H9 (cell line): ENCODE measurements at regions not wholly inside any gene's neighbourhood (a gene's known extent, or its start where the extent isn't known, plus 50 kb on each side); places are given as distances from the start of the nearest gene placed in this dataset.

ENCODE experiments used
- DNase-seq: peaks from one replicate; pipeline ENCODE4 v3.0.0-alpha.2; 2017
- H2AFZ ChIP-seq: one replicate; pipeline ENCODE4 v1.6.1; 2013; ENCODE audit warnings: mild to moderate bottlenecking, low read length, control low read depth, moderate library complexity
- H2AK5ac ChIP-seq: 2 replicates; pipeline ENCODE4 v1.6.1; 2013; ENCODE audit warnings: low read length, control low read depth, mixed read lengths; ENCODE audit not compliant: insufficient read length
- H2BK120ac ChIP-seq: one replicate; pipeline ENCODE4 v1.6.1; 2013; ENCODE audit warnings: low read depth, mild to moderate bottlenecking, low read length, control low read depth, inconsistent platforms; ENCODE audit not compliant: poor library complexity, severe bottlenecking
- H2BK12ac ChIP-seq: 2 replicates; pipeline ENCODE4 v1.6.1; 2013; ENCODE audit warnings: low read length, control low read depth, mixed read lengths, low read depth; ENCODE audit not compliant: insufficient read length
- H2BK15ac ChIP-seq: 2 replicates; pipeline ENCODE4 v1.6.1; 2013; ENCODE audit warnings: low read depth, low read length, control low read depth
- H2BK20ac ChIP-seq: one replicate; pipeline ENCODE4 v1.6.1; 2013; ENCODE audit warnings: low read depth, mild to moderate bottlenecking, low read length, control low read depth, inconsistent platforms; ENCODE audit not compliant: poor library complexity, severe bottlenecking
- H2BK5ac ChIP-seq: 2 replicates; pipeline ENCODE4 v1.6.1; 2013; ENCODE audit warnings: low read length, control low read depth, mixed read lengths; ENCODE audit not compliant: insufficient read length
- H3K14ac ChIP-seq: 2 replicates; pipeline ENCODE4 v1.6.1; 2013; ENCODE audit warnings: low read length, control low read depth; ENCODE audit not compliant: insufficient read depth
- H3K18ac ChIP-seq: 2 replicates; pipeline ENCODE4 v1.6.1; 2013; ENCODE audit warnings: low read depth, mild to moderate bottlenecking, mixed read lengths, low read length, control low read depth; ENCODE audit not compliant: insufficient read length
- H3K23ac ChIP-seq: 2 replicates; pipeline ENCODE4 v1.6.1; 2013; ENCODE audit warnings: low read length, control low read depth, mixed read lengths, low read depth; ENCODE audit not compliant: insufficient read length
- H3K23me2 ChIP-seq: 2 replicates; pipeline ENCODE4 v1.6.1; 2013; ENCODE audit warnings: low read depth, mild to moderate bottlenecking, mixed read lengths, low read length, control low read depth; ENCODE audit not compliant: insufficient read length, poor library complexity, severe bottlenecking
- H3K27ac ChIP-seq: 2 replicates; pipeline ENCODE4 v1.5.1; 2013; ENCODE audit warnings: low read length, control low read depth, mixed read lengths, low read depth; ENCODE audit not compliant: insufficient read length
- H3K27me3 ChIP-seq: 2 replicates; pipeline ENCODE4 v1.6.1; 2013; ENCODE audit warnings: low read length, control low read depth, inconsistent platforms; ENCODE audit not compliant: insufficient read depth
- H3K4ac ChIP-seq: 2 replicates; pipeline ENCODE4 v1.6.1; 2013; ENCODE audit warnings: low read depth, mild to moderate bottlenecking, control low read depth, inconsistent platforms, low read length, moderate library complexity
- H3K4me1 ChIP-seq: 2 replicates; pipeline ENCODE4 v1.6.1; 2013; ENCODE audit warnings: low read length, control low read depth, inconsistent platforms; ENCODE audit not compliant: insufficient read depth
- H3K4me2 ChIP-seq: 2 replicates; pipeline ENCODE4 v1.6.1; 2013; ENCODE audit warnings: low read length, control low read depth, mixed read lengths; ENCODE audit not compliant: insufficient read length, insufficient read depth
- H3K56ac ChIP-seq: 2 replicates; pipeline ENCODE4 v1.6.1; 2013; ENCODE audit warnings: low read depth, mild to moderate bottlenecking, mixed read lengths, low read length, control low read depth; ENCODE audit not compliant: insufficient read length
- H3K79me1 ChIP-seq: 2 replicates; pipeline ENCODE4 v1.6.1; 2013; ENCODE audit warnings: low read depth, mild to moderate bottlenecking, moderate library complexity, low read length, control low read depth, inconsistent platforms; ENCODE audit not compliant: insufficient read depth, poor library complexity, severe bottlenecking
- H3K79me2 ChIP-seq: 2 replicates; pipeline ENCODE4 v1.6.1; 2013; ENCODE audit warnings: low read length, control low read depth, inconsistent platforms; ENCODE audit not compliant: insufficient read depth
- H3K9ac ChIP-seq: 2 replicates; pipeline ENCODE4 v1.6.1; 2013; ENCODE audit warnings: low read length, control low read depth, mixed read lengths; ENCODE audit not compliant: insufficient read length; ENCODE audit errors: extremely low read depth
- H3K9me3 ChIP-seq: one replicate; pipeline ENCODE4 v1.6.1; 2013; ENCODE audit warnings: low read depth, low read length, inconsistent platforms; ENCODE audit not compliant: control insufficient read depth
- H3T11ph ChIP-seq: one replicate; pipeline ENCODE4 v1.6.1; 2013; ENCODE audit warnings: mild to moderate bottlenecking, low read length, control low read depth, inconsistent platforms
- H4K20me1 ChIP-seq: one replicate; pipeline ENCODE4 v1.6.1; 2013; ENCODE audit not compliant: control insufficient read depth, insufficient read length, insufficient read depth
- H4K5ac ChIP-seq: 2 replicates; pipeline ENCODE4 v1.6.1; 2013; ENCODE audit warnings: low read depth, mild to moderate bottlenecking, mixed read lengths, low read length, control low read depth; ENCODE audit not compliant: insufficient read length
- H4K8ac ChIP-seq: replicated peaks from 2 replicates; pipeline ENCODE4 v1.6.1; 2013; ENCODE audit warnings: low read length, control low read depth, mixed read lengths, low read depth; ENCODE audit not compliant: insufficient read length
- H4K91ac ChIP-seq: 2 replicates; pipeline ENCODE4 v1.6.1; 2013; ENCODE audit warnings: low read depth, mild to moderate bottlenecking, moderate library complexity, mixed read lengths, low read length, control low read depth; ENCODE audit not compliant: insufficient read length
- H3K27ac Mint-ChIP-seq, 3 experiments: 2 replicates in 2 of 3; 3 replicates in 1 of 3; pipeline ENCODE4 v1.8.0; 2020 to 2021; ENCODE audit warnings: mixed read lengths in 3 of 3, mild to moderate bottlenecking in 1 of 3, moderate library complexity in 1 of 3
- H3K27me3 Mint-ChIP-seq: 2 replicates; pipeline ENCODE4 v1.8.0; 2021; ENCODE audit warnings: low read depth, mild to moderate bottlenecking, moderate library complexity, mixed read lengths
- H3K36me3 Mint-ChIP-seq, 3 experiments: 2 replicates in 2 of 3; 3 replicates in 1 of 3; pipeline ENCODE4 v1.8.0; 2020 to 2021; ENCODE audit warnings: low read depth in 3 of 3, mixed read lengths in 3 of 3; ENCODE audit not compliant: insufficient read depth in 1 of 3
- H3K4me1 Mint-ChIP-seq, 2 experiments: 2 replicates each; pipeline ENCODE4 v1.8.0; 2020; ENCODE audit warnings: mixed read lengths in 2 of 2
- H3K4me3 Mint-ChIP-seq, 2 experiments: 2 replicates in 1 of 2; 3 replicates in 1 of 2; pipeline ENCODE4 v1.8.0; 2020 to 2021; ENCODE audit warnings: mild to moderate bottlenecking in 2 of 2, mixed read lengths in 2 of 2, moderate library complexity in 1 of 2
- H3K9me3 Mint-ChIP-seq, 2 experiments: 2 replicates in 1 of 2; 3 replicates in 1 of 2; pipeline ENCODE4 v1.8.0; 2020; ENCODE audit warnings: mild to moderate bottlenecking in 2 of 2, mixed read lengths in 2 of 2, moderate library complexity in 1 of 2
- WGBS: extraction: QIAGEN DNeasy Blood & Tissue Kit; methylation state at CpG from one replicate; pipeline ENCODE4 v1.1.7; 2013; ENCODE audit warnings: missing lambda C conversion rate, low lambda C conversion rate, mixed read lengths; ENCODE audit not compliant: insufficient read length; ENCODE audit errors: extremely low coverage; 5-methylcytosine and 5-hydroxymethylcytosine counted together
- TF ChIP-seq, protein P1 (sequence below): fragments of 200-600 bp; sonication (generic); conservative IDR thresholded peaks from 3 replicates; pipeline ENCODE4 v1.8.0; 2021; ENCODE audit warnings: antibody characterized with exemption, mild to moderate bottlenecking

DNA sequence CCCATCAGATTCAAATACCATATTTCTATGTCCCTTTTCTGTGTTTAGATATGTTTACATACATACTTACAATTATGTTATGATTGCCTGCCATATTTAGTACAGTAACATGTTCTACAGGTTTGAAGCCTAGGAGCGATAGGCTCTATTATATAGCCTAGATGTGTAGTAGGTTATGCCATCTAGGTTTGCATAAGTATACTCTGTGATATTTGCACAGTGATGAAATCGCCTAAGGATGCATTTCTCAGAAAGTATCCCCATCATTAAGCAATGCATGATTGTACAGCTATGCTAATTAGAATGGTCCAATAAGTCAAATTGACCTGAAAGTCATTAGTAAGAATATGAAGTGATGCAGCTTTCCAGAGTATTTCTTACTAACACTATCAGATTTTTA is 1171.7 kb upstream of the LRRTM3 start:
- Mint-ChIP-seq H3K27ac (no peak overlapping the region), H3K4me3 (no peak overlapping the region), H3K4me1 (no peaks in the 10 kb centered on the region), H3K36me3 (no peaks in the 10 kb centered on the region), H3K27me3 (no peaks in the 10 kb centered on the region), H3K9me3 (no peaks in the 10 kb centered on the region)
- H3K4me1 ChIP-seq, result no peaks in the 10 kb centered on the region
- no peak overlapping the region for H4K5ac ChIP-seq
- no peaks in the 10 kb centered on the region for H3K79me2 ChIP-seq
- no peak overlapping the region for H3K56ac ChIP-seq
- H2BK120ac ChIP-seq, result no peak overlapping the region
- no peak overlapping the region for H2AFZ ChIP-seq
- no peak overlapping the region for H2BK5ac ChIP-seq
- no peak overlapping the region for H3K9ac ChIP-seq
- no peak overlapping the region for H4K91ac ChIP-seq
- H3K4ac ChIP-seq, result no peak overlapping the region
- no peak overlapping the region for H3K18ac ChIP-seq
- no CpG with 5 or more reads among the region's 2 CpGs for WGBS
- no peak overlapping the region for H3K14ac ChIP-seq
- H3K23ac ChIP-seq, result no peak overlapping the region
- H2BK12ac ChIP-seq, result no peak overlapping the region
- H4K8ac ChIP-seq, result no peak overlapping the region
- no peaks in the 10 kb centered on the region for H3K79me1 ChIP-seq
- H3K9me3 ChIP-seq, result no peaks in the 10 kb centered on the region
- no peak overlapping the region for H3T11ph ChIP-seq
- H2AK5ac ChIP-seq, result no peak overlapping the region
- TF ChIP-seq, protein P1, sequence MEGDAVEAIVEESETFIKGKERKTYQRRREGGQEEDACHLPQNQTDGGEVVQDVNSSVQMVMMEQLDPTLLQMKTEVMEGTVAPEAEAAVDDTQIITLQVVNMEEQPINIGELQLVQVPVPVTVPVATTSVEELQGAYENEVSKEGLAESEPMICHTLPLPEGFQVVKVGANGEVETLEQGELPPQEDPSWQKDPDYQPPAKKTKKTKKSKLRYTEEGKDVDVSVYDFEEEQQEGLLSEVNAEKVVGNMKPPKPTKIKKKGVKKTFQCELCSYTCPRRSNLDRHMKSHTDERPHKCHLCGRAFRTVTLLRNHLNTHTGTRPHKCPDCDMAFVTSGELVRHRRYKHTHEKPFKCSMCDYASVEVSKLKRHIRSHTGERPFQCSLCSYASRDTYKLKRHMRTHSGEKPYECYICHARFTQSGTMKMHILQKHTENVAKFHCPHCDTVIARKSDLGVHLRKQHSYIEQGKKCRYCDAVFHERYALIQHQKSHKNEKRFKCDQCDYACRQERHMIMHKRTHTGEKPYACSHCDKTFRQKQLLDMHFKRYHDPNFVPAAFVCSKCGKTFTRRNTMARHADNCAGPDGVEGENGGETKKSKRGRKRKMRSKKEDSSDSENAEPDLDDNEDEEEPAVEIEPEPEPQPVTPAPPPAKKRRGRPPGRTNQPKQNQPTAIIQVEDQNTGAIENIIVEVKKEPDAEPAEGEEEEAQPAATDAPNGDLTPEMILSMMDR, result no peak
- H3K4me2 ChIP-seq, result no peak overlapping the region
- DNase-seq, result no peak
- no peak overlapping the region for H2BK20ac ChIP-seq
- H4K20me1 ChIP-seq, result no peaks in the 10 kb centered on the region
- H3K23me2 ChIP-seq, result no peaks in the 10 kb centered on the region
- H3K27ac ChIP-seq, result no peak overlapping the region
- H2BK15ac ChIP-seq, result no peak overlapping the region
- H3K27me3 ChIP-seq, result no peaks in the 10 kb centered on the region
